ENCODE measurements at regions not wholly inside any gene's neighbourhood (a gene's known extent, or its start where the extent isn't known, plus 50 kb on each side); places are given as distances from the start of the nearest gene placed in this dataset.

DNA sequence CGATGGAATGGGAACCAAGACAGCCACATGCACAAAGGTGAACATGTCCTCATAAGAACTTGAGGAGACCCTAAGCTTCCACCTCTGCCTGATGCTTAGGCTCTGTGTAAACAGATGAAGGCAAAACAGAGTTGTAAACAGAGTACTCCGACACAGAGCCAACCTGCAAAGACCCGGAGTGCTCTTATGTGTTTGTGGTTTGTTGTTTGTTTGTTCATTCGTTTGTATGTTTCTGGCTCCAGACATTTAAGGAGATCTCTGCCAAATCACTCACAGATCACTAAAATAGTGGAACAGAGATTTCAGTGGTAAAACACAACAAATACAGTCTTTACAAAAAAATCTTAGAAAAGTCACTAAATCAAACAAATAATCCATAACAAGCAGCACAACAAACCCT, 294.9 kb downstream of the EIPR1 start:
- H3K27ac Mint-ChIP-seq (ENCODE audit: low read depth, unreplicated experiment), result no peak overlapping the region
- H3K27me3 Mint-ChIP-seq (ENCODE audit: insufficient read depth, unreplicated experiment), result peaks cover 56% of the 10 kb centered on the region
- intact Hi-C loops (cut with micrococcal nuclease), result no loop called here
- H3K9me3 Mint-ChIP-seq (ENCODE audit: unreplicated experiment), result peaks cover 9% of the 10 kb centered on the region
- H3K4me3 Mint-ChIP-seq (ENCODE audit: unreplicated experiment), result no peak overlapping the region
- H3K4me1 Mint-ChIP-seq (ENCODE audit: insufficient read depth, unreplicated experiment), result no peaks in the 10 kb centered on the region
- TF ChIP-seq, protein P1, sequence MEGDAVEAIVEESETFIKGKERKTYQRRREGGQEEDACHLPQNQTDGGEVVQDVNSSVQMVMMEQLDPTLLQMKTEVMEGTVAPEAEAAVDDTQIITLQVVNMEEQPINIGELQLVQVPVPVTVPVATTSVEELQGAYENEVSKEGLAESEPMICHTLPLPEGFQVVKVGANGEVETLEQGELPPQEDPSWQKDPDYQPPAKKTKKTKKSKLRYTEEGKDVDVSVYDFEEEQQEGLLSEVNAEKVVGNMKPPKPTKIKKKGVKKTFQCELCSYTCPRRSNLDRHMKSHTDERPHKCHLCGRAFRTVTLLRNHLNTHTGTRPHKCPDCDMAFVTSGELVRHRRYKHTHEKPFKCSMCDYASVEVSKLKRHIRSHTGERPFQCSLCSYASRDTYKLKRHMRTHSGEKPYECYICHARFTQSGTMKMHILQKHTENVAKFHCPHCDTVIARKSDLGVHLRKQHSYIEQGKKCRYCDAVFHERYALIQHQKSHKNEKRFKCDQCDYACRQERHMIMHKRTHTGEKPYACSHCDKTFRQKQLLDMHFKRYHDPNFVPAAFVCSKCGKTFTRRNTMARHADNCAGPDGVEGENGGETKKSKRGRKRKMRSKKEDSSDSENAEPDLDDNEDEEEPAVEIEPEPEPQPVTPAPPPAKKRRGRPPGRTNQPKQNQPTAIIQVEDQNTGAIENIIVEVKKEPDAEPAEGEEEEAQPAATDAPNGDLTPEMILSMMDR (IDR thresholded peaks at IDR 0.05; ENCODE audit: unreplicated experiment), result no peak
- ChIA-PET CTCF (no interaction called here), POLR2A (no interaction called here)
- DNase-seq (ENCODE audit: unreplicated experiment), result no peak
- BruUV-seq (replicated peaks), result no TSS peak
- H3K36me3 Mint-ChIP-seq (ENCODE audit: insufficient read depth, unreplicated experiment), result peaks cover 7% of the 10 kb centered on the region

DNA sequence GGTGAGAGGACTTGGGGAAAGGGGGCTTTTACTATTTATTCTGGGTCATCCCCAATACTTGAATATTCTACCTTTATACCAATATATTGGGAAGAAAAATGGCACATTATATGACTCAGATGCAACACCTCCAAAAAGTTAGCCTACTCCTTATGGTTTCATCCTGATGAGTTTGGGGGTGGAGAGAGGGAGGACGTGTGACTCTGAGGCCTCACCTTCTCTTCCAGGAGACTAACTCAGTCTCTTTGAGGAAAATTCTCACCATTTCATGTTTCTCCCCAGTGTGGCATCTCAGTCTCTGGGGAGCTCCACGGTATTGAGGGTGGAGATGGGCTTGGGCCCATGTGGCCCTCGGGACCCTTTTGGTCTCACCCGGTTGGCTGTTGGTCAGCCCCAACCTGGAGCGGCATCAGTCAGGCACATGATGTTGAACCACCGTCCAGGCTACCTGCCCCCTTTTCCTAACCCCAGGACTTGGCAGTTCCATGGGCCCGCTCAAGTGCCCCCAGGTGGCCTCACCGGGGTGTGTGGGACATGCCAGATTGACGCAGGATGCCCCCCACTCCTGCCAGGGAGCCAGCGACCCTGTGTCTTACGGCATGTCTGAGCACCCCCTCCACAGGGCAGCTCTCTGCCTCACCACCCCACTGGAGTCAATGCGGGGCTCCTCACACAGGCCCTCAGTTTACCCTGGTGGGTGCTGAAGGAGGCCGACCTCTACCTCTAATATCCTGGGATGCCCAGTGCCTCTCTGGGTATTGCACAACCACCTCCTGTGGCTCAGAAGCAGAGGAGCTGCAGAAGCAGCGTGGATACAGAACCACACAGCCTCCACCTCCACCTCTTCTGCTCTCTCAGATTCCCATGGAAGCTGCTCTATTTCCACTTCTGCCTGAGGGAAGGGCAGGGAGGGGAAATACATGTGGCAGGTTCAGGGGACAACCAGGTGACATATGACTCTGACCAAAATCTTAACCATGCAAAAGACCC, 297.4 kb downstream of the EIPR1 start:
- peaks cover 2% of the 10 kb centered on the region for H3K36me3 Mint-ChIP-seq (ENCODE audit: insufficient read depth, unreplicated experiment)
- ChIA-PET POLR2A (no interaction called here), CTCF (interaction anchor here (0.6 kb wide), 1 partner anchor 1180 kb away, joined by 4 read pairs; no protein-coding TSS in a partner anchor)
- TF ChIP-seq, protein P1 (IDR thresholded peaks at IDR 0.05; ENCODE audit: unreplicated experiment), result no peak
- no peak for DNase-seq (ENCODE audit: unreplicated experiment)
- peaks cover 9% of the 10 kb centered on the region for H3K9me3 Mint-ChIP-seq (ENCODE audit: unreplicated experiment)
- no TSS peak for BruUV-seq (replicated peaks)
- intact Hi-C loops (cut with micrococcal nuclease), result loop anchor here (5.0 kb wide), 1 partner anchor 222 kb away; no protein-coding TSS in a partner anchor
- no peak overlapping the region for H3K27ac Mint-ChIP-seq (ENCODE audit: low read depth, unreplicated experiment)
- H3K4me3 Mint-ChIP-seq (ENCODE audit: unreplicated experiment), result no peak overlapping the region
- H3K4me1 Mint-ChIP-seq (ENCODE audit: insufficient read depth, unreplicated experiment), result no peaks in the 10 kb centered on the region
- H3K27me3 Mint-ChIP-seq (ENCODE audit: insufficient read depth, unreplicated experiment), result peaks cover 49% of the 10 kb centered on the region

DNA sequence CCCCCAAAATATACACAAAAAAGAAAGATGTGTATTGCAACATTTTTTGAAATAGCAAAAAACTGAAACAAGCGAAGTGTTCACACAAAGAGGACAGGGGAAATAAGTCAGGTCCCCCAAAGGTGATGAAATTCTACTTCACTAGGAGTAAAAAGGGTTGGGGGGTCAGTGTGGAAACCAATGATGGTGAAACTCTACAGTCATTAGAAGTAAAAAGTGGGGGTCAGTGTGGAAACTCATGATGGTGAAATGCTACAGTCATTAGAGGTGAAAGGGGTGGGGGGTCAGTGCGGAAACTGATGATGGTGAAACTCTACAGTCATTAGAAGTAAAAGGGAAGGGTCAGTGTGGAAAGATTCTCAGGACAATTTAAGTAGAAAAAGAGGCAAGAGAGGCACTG, 298.2 kb downstream of the EIPR1 start:
- Mint-ChIP-seq H3K27ac (ENCODE audit: low read depth, unreplicated experiment) (no peak overlapping the region), H3K27me3 (ENCODE audit: insufficient read depth, unreplicated experiment) (peaks cover 41% of the 10 kb centered on the region), H3K4me1 (ENCODE audit: insufficient read depth, unreplicated experiment) (no peaks in the 10 kb centered on the region), H3K4me3 (ENCODE audit: unreplicated experiment) (no peak overlapping the region), H3K9me3 (ENCODE audit: unreplicated experiment) (peaks cover 9% of the 10 kb centered on the region), H3K36me3 (ENCODE audit: insufficient read depth, unreplicated experiment) (no peaks in the 10 kb centered on the region)
- no TSS peak for BruUV-seq (replicated peaks)
- no peak for DNase-seq (ENCODE audit: unreplicated experiment)
- ChIA-PET CTCF (no interaction called here), POLR2A (no interaction called here)
- TF ChIP-seq, protein P1 (IDR thresholded peaks at IDR 0.05; ENCODE audit: unreplicated experiment), result no peak
- intact Hi-C loops (cut with micrococcal nuclease), result loop anchor here (5.0 kb wide), 1 partner anchor 223 kb away; no protein-coding TSS in a partner anchor

DNA sequence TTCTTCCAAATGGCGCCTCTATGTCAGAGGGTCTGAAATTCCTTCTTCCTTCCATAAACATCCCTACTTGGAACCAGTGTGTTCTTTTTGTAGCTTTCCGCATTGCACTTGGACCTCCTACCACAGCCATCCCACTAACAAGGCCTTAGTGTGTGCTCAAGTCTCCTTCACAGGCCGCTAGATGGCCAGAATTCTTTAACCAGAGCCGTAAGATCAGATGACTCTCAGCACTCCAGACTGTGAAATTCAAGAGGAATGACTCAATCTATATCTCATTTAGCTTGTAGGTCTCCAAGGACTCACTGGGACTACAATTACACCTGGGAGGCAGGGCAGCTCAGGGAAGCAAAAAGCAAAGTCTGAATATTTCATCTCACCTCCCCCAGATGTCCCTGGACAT, 298.9 kb downstream of the EIPR1 start:
- BruUV-seq (replicated peaks), result no TSS peak
- no peaks in the 10 kb centered on the region for H3K36me3 Mint-ChIP-seq (ENCODE audit: insufficient read depth, unreplicated experiment)
- H3K4me1 Mint-ChIP-seq (ENCODE audit: insufficient read depth, unreplicated experiment), result no peaks in the 10 kb centered on the region
- H3K9me3 Mint-ChIP-seq (ENCODE audit: unreplicated experiment), result peaks cover 7% of the 10 kb centered on the region
- no peak overlapping the region for H3K27ac Mint-ChIP-seq (ENCODE audit: low read depth, unreplicated experiment)
- H3K4me3 Mint-ChIP-seq (ENCODE audit: unreplicated experiment), result no peak overlapping the region
- H3K27me3 Mint-ChIP-seq (ENCODE audit: insufficient read depth, unreplicated experiment), result peaks cover 33% of the 10 kb centered on the region
- ChIA-PET POLR2A (no interaction called here), CTCF (interaction anchor here (0.7 kb wide), 1 partner anchor 10 kb away, joined by 3 read pairs; no protein-coding TSS in a partner anchor)
- TF ChIP-seq, protein P1 (IDR thresholded peaks at IDR 0.05; ENCODE audit: unreplicated experiment), result no peak
- peak; percentile 13 for DNase-seq (ENCODE audit: unreplicated experiment)
- intact Hi-C loops (cut with micrococcal nuclease), result loop anchor here (5.0 kb wide), 1 partner anchor 224 kb away; no protein-coding TSS in a partner anchor

Measured in MCF 10A (cell line).